ENCODE measurements at regions not wholly inside any gene's neighbourhood (a gene's known extent, or its start where the extent isn't known, plus 50 kb on each side); places are given as distances from the start of the nearest gene placed in this dataset.

DNA sequence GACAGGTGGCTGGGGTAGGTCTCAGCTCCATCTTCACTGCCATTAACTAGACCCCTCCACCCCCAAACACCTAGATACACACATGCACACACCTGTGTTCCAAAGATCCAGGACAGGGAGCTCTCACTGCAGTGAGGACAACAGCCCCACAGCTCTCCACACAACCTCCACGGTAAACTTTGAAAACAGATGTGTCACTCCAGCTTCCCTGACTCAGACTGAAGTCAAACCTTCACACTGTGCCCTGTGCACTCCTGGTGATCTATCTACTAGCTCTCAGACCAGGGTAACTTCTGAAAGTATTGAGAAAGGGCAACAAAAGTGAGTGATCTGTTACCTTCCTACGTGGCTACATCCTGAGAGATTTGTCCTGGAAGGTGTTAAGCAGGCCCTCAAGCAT lies 519.8 kb downstream of the XPNPEP1 start:
- H3K79me1 ChIP-seq (ENCODE audit: low read depth, low read length), result no peaks in the 10 kb centered on the region
- no peak overlapping the region for H4K91ac ChIP-seq (replicated peaks; ENCODE audit: insufficient read length, low read length)
- 93% methylated on average over 2 of the region's 2 CpGs; no CpG with 5 or more reads in 1 of the 2 experiments for WGBS, 2 experiments (ENCODE audit: extremely low coverage in 1 of 2, insufficient coverage in 1 of 2, insufficient read length in 1 of 2, insufficient replicate concordance in 2 of 2, low coverage in 1 of 2, low lambda C conversion rate in 2 of 2, missing lambda C conversion rate in 1 of 2)
- H3K9ac ChIP-seq (replicated peaks in 1 of 4; ENCODE audit: extremely low read depth in 1 of 4, low read depth in 3 of 4, low read length in 3 of 4), result no peak overlapping the region
- no peaks in the 10 kb centered on the region for H3K4me1 ChIP-seq (replicated peaks in 1 of 4; ENCODE audit: control insufficient read depth in 3 of 4, insufficient read depth in 4 of 4, low read length in 3 of 4)
- ChIA-PET POLR2A (ENCODE audit: partially characterized antibody) (interaction anchor here (2.1 kb wide), 1 partner anchor 10 kb away, joined by 5 read pairs; no protein-coding TSS in a partner anchor), CTCF (ENCODE audit: partially characterized antibody) (no interaction called here)
- no peaks in the 10 kb centered on the region for H3K79me2 ChIP-seq (ENCODE audit: control insufficient read depth in 1 of 2, insufficient read depth in 2 of 2, low read length in 2 of 2)
- H3K56ac ChIP-seq (replicated peaks; ENCODE audit: insufficient read length, low read depth, low read length), result no peak overlapping the region
- no peak overlapping the region for H3K4me3 ChIP-seq (ENCODE audit: extremely low read depth in 1 of 4, insufficient read depth in 2 of 4, low read depth in 3 of 4, low read length in 4 of 4)
- no peak overlapping the region for H2AK5ac ChIP-seq (ENCODE audit: low read depth, low read length)
- H2BK5ac ChIP-seq (ENCODE audit: low read depth, low read length), result no peak overlapping the region
- peaks cover 0 to 1% (median 0%) of the 10 kb centered on the region in 4 experiments; a peak in 1 of 7 replicates for H3K27me3 ChIP-seq (replicated peaks in 1 of 4; ENCODE audit: control insufficient read depth in 3 of 4, extremely low read depth in 1 of 4, insufficient read depth in 3 of 4, low read length in 3 of 4)
- no peak overlapping the region for H3K27ac ChIP-seq (ENCODE audit: low read depth, low read length)
- H4K8ac ChIP-seq (ENCODE audit: extremely low read depth, insufficient read depth, low read length), result no peak overlapping the region
- no peak overlapping the region for H3K14ac ChIP-seq (ENCODE audit: insufficient read length)
- FAIRE-seq, result no peak
- H2BK20ac ChIP-seq (ENCODE audit: low read length), result no peak overlapping the region
- no peak overlapping the region for H2BK12ac ChIP-seq (ENCODE audit: low read depth, low read length)
- no peak for DNase-seq (ENCODE audit: low read depth in 1 of 2, low spot score in 2 of 2)
- no peaks in the 10 kb centered on the region for H4K20me1 ChIP-seq (replicated peaks in 1 of 2; ENCODE audit: control insufficient read depth in 1 of 2, insufficient read depth in 2 of 2, low read length in 2 of 2)
- H3K4me2 ChIP-seq (ENCODE audit: insufficient read depth in 1 of 2, low read depth in 2 of 2, low read length in 2 of 2), result no peak overlapping the region
- no peak overlapping the region for H2BK15ac ChIP-seq (ENCODE audit: low read length)
- no peaks in the 10 kb centered on the region for H3K36me3 ChIP-seq (ENCODE audit: control insufficient read depth in 2 of 4, insufficient read depth in 4 of 4, low read length in 3 of 4)
- H2BK120ac ChIP-seq (replicated peaks; ENCODE audit: low read depth, low read length), result no peak overlapping the region
- H3K23me2 ChIP-seq (ENCODE audit: low read depth, low read length), result no peaks in the 10 kb centered on the region
- H3K23ac ChIP-seq (ENCODE audit: insufficient read length), result no peak overlapping the region
- TF ChIP-seq, protein P1, sequence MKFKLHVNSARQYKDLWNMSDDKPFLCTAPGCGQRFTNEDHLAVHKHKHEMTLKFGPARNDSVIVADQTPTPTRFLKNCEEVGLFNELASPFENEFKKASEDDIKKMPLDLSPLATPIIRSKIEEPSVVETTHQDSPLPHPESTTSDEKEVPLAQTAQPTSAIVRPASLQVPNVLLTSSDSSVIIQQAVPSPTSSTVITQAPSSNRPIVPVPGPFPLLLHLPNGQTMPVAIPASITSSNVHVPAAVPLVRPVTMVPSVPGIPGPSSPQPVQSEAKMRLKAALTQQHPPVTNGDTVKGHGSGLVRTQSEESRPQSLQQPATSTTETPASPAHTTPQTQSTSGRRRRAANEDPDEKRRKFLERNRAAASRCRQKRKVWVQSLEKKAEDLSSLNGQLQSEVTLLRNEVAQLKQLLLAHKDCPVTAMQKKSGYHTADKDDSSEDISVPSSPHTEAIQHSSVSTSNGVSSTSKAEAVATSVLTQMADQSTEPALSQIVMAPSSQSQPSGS (IDR thresholded peaks at IDR 0.05; ENCODE audit: low read length), result no peak
- no peak for TF ChIP-seq POLR2A (IDR thresholded peaks at IDR 0.05; ENCODE audit: control extremely low read depth in 1 of 2, low read depth in 2 of 2, low read length in 2 of 2)
- TF ChIP-seq SP4 (IDR thresholded peaks at IDR 0.05; ENCODE audit: low read length), result no peak
- TF ChIP-seq CHD2 (IDR thresholded peaks at IDR 0.05; ENCODE audit: low read length), result no peak
- TF ChIP-seq RBBP5 (IDR thresholded peaks at IDR 0.05; ENCODE audit: borderline replicate concordance, low read depth, low read length), result no peak
- no peak for TF ChIP-seq EZH2 (IDR thresholded peaks at IDR 0.05; ENCODE audit: low read depth, low read length, severe bottlenecking)
- no peak for TF ChIP-seq TCF12 (IDR thresholded peaks at IDR 0.05; ENCODE audit: low read depth, low read length)
- TF ChIP-seq JUN (IDR thresholded peaks at IDR 0.05; ENCODE audit: low read depth, low read length), result no peak
- TF ChIP-seq GABPA (IDR thresholded peaks at IDR 0.05; ENCODE audit: borderline replicate concordance, insufficient read depth, low read length), result no peak
- TF ChIP-seq POU5F1 (IDR thresholded peaks at IDR 0.05; ENCODE audit: low read depth, low read length), result no peak
- TF ChIP-seq MAFK (IDR thresholded peaks at IDR 0.05; ENCODE audit: low read depth, low read length), result no peak
- H3K9me3 ChIP-seq (ENCODE audit: insufficient read depth in 2 of 2, low read depth in 1 of 2, low read length in 1 of 2), result no peaks in the 10 kb centered on the region
- H3K4ac ChIP-seq (replicated peaks; ENCODE audit: insufficient read length, low read depth, low read length), result no peak overlapping the region
- no peak overlapping the region for H4K5ac ChIP-seq (ENCODE audit: insufficient read length, low read depth, low read length)
- H3K18ac ChIP-seq (ENCODE audit: extremely low read depth, low read length), result no peak overlapping the region
- H2AFZ ChIP-seq (ENCODE audit: low read length), result 0 out of 2 replicates have a peak overlapping the region, but pooled peaks have one; percentile 17
